Activated naive CD8-positive, alpha-beta T cell (primary cell): ENCODE measurements at regions not wholly inside any gene's neighbourhood (a gene's known extent, or its start where the extent isn't known, plus 50 kb on each side); places are given as distances from the start of the nearest gene placed in this dataset.

Experiments
- H3K27ac Mint-ChIP-seq: one replicate; pipeline ENCODE4 v1.8.0; 2021; ENCODE audit warnings: mixed read lengths
- H3K27me3 Mint-ChIP-seq: one replicate; pipeline ENCODE4 v1.8.0; 2021; ENCODE audit warnings: mixed read lengths
- H3K36me3 Mint-ChIP-seq: one replicate; pipeline ENCODE4 v1.8.0; 2021; ENCODE audit warnings: mixed read lengths
- H3K4me1 Mint-ChIP-seq: one replicate; pipeline ENCODE4 v1.8.0; 2021; ENCODE audit warnings: low read depth, mixed read lengths
- H3K4me3 Mint-ChIP-seq: one replicate; pipeline ENCODE4 v1.8.0; 2021; ENCODE audit warnings: mild to moderate bottlenecking, mixed read lengths
- H3K9me3 Mint-ChIP-seq: one replicate; pipeline ENCODE4 v1.8.0; 2021; ENCODE audit warnings: low read depth, mixed read lengths

DNA sequence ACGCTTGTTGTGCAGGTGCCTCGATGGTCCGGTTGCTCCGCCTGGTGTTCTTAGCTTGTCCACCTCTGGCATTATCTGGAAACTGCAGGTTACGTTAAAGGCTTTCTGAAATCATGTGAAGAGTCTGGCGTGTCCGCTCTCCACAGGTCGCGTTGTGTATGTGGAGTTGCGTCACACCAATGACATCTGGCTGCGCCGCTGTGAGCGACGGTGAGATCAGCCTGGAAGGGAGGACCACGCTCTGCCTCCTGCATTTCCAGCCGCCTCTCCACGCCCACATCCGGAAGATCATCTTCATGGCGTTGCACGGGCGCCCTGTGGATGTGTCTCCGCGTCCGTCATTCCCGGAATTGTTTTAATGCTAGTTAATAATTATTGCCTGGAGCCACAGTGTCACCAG, 50.6 kb upstream of the GALNT9 start:
- H3K27ac Mint-ChIP-seq, result no peak overlapping the region
- H3K27me3 Mint-ChIP-seq, result peaks cover 19% of the 10 kb centered on the region
- peaks cover 6% of the 10 kb centered on the region for H3K4me1 Mint-ChIP-seq
- H3K9me3 Mint-ChIP-seq, result no peaks in the 10 kb centered on the region
- H3K36me3 Mint-ChIP-seq, result no peaks in the 10 kb centered on the region
- no peak overlapping the region for H3K4me3 Mint-ChIP-seq

- Mint-ChIP-seq H3K4me3 (no peak overlapping the region), H3K27me3 (peaks cover 19% of the 10 kb centered on the region), H3K36me3 (no peaks in the 10 kb centered on the region), H3K4me1 (peaks cover 6% of the 10 kb centered on the region), H3K9me3 (no peaks in the 10 kb centered on the region), H3K27ac (no peak overlapping the region)
Measured at GRCh38 chr12:132379576-132379975, 50.2 kb upstream of the GALNT9 start.
